HCT116 (cell line): ENCODE measurements at regions not wholly inside any gene's neighbourhood (a gene's known extent, or its start where the extent isn't known, plus 50 kb on each side); places are given as distances from the start of the nearest gene placed in this dataset.

ENCODE experiments used
- ATAC-seq: fragments of 200-7000 bp; cut with Tn5 transposase; 2 replicates; pipeline ENCODE4 v1.9.1; 2020; ENCODE audit warnings: mild to moderate bottlenecking, moderate library complexity
- BruUV-seq: library from RNA; stranded (reverse); fragments of 400-500 nt; replicated peaks from 2 replicates; lab custom pipeline; 2021; lab: Mats Ljungman, UMichigan
- CTCF ChIA-PET: fragments of 300-600 bp; sonication (Branson Sonifier 250); formaldehyde crosslinking; loops from one replicate; lab custom pipeline; 2021; ENCODE audit warnings: antibody characterized with exemption; lab: Charles Lee
- POLR2A ChIA-PET: fragments of 300-600, 350-600 bp; sonication (Branson Sonifier 250); formaldehyde crosslinking; loops from one replicate; lab custom pipeline; 2021; ENCODE audit warnings: antibody characterized with exemption; lab: Charles Lee
- RAD21 ChIA-PET, 2 experiments: fragments of 300-600 bp; sonication (Branson Sonifier 250); formaldehyde crosslinking; loops; one replicate each; lab custom pipeline; 2023; ENCODE audit warnings: low total read pairs in 2 of 2; ENCODE audit not compliant: uncharacterized antibody in 2 of 2, unreplicated experiment in 2 of 2, low non-redundant PET in 1 of 2; lab: Charles Lee
- DNase-seq: peaks from one replicate; pipeline ENCODE4 v3.0.0-alpha.2; 2010; ENCODE audit warnings: low read depth, low spot score
- H2AFZ ChIP-seq: fragments of 200-600 bp; shearing (Covaris generic), sonication (generic); 2 replicates; pipeline ENCODE4 v1.6.1; 2017; ENCODE audit warnings: low read depth, mixed run types, mixed read lengths, antibody characterized with exemption, low read length; ENCODE audit not compliant: poor library complexity, severe bottlenecking
- H3K27ac ChIP-seq: 2 replicates; pipeline ENCODE4 v1.5.1; 2012; ENCODE audit warnings: low read depth, low read length
- H3K27me3 ChIP-seq: fragments of 200-600 bp; sonication (generic); 2 replicates; pipeline ENCODE4 v1.6.1; 2016; ENCODE audit warnings: mixed run types, low read length, mixed read lengths; ENCODE audit not compliant: insufficient read depth
- H3K36me3 ChIP-seq, 2 experiments: fragments of 200-500 bp in 1 of 2; fragments of 200-600 bp in 1 of 2; sonication (Bioruptor generic) in 1 of 2; sonication (generic) in 1 of 2; 2 replicates each; pipeline versions ENCODE4 v1.5.1 to v1.6.1; 2014 to 2016; ENCODE audit warnings: low read length in 2 of 2, inconsistent platforms in 1 of 2, mixed read lengths in 1 of 2, mixed run types in 1 of 2; ENCODE audit not compliant: insufficient read depth in 2 of 2, control insufficient read depth in 1 of 2
- H3K4me1 ChIP-seq, 2 experiments: fragments of 200-600 bp in 1 of 2; sonication (generic) in 1 of 2; 2 replicates each; pipeline versions ENCODE4 v1.5.1 to v1.6.1; 2012 to 2017; ENCODE audit warnings: low read length in 2 of 2, inconsistent platforms in 1 of 2, mild to moderate bottlenecking in 1 of 2, mixed read lengths in 1 of 2, mixed run types in 1 of 2, moderate library complexity in 1 of 2; ENCODE audit not compliant: insufficient read depth in 2 of 2, control insufficient read depth in 1 of 2
- H3K4me2 ChIP-seq: fragments of 200-600 bp; sonication (generic); 2 replicates; pipeline ENCODE4 v1.6.1; 2017; ENCODE audit warnings: mixed run types, low read length, mixed read lengths
- H3K4me3 ChIP-seq, 2 experiments: fragments of 200-600 bp in 1 of 2; sonication (generic) in 1 of 2; replicated peaks in 1 of 2; 2 replicates each; pipeline ENCODE4 v1.5.1; 2011 to 2016; ENCODE audit warnings: low read length in 2 of 2, control low read depth in 1 of 2, low read depth in 1 of 2, mild to moderate bottlenecking in 1 of 2, mixed read lengths in 1 of 2, mixed run types in 1 of 2
- H3K79me2 ChIP-seq: fragments of 200-600 bp; sonication (generic); 2 replicates; pipeline ENCODE4 v1.6.1; 2017; ENCODE audit warnings: mild to moderate bottlenecking, mixed run types, low read length, moderate library complexity, mixed read lengths; ENCODE audit not compliant: insufficient read depth
- H3K9ac ChIP-seq: fragments of 200-600 bp; sonication (generic); 2 replicates; pipeline ENCODE4 v1.6.1; 2016; ENCODE audit warnings: low read length, mixed read lengths
- H3K9me2 ChIP-seq: fragments of 200-600 bp; sonication (generic), shearing (Covaris generic); 2 replicates; pipeline ENCODE4 v1.6.1; 2017; ENCODE audit warnings: mixed run types, mild to moderate bottlenecking, moderate library complexity; ENCODE audit not compliant: insufficient read depth
- H3K9me3 ChIP-seq, 2 experiments: fragments of 200-500 bp in 1 of 2; fragments of 200-600 bp in 1 of 2; sonication (Bioruptor generic) in 1 of 2; sonication (generic) in 1 of 2; 2 replicates each; pipeline ENCODE4 v1.6.1; 2014 to 2017; ENCODE audit warnings: low read length in 2 of 2, mixed read lengths in 2 of 2, inconsistent platforms in 1 of 2, low read depth in 1 of 2, mild to moderate bottlenecking in 1 of 2, mixed run types in 1 of 2, moderate library complexity in 1 of 2; ENCODE audit not compliant: control insufficient read depth in 1 of 2, insufficient read depth in 1 of 2
- H4K20me1 ChIP-seq: fragments of 200-600 bp; sonication (generic), shearing (Covaris generic); 2 replicates; pipeline ENCODE4 v1.6.1; 2017; ENCODE audit warnings: mixed run types, mild to moderate bottlenecking, moderate library complexity; ENCODE audit not compliant: insufficient read depth
- CBX3 ChIP-seq: IDR thresholded peaks from 2 replicates; pipeline ENCODE4 v1.6.1; 2012; ENCODE audit warnings: low read depth
- EGR1 ChIP-seq: IDR thresholded peaks from 2 replicates; pipeline ENCODE4 v1.6.1; 2012; ENCODE audit warnings: low read depth
- SIN3A ChIP-seq: IDR thresholded peaks from 2 replicates; pipeline ENCODE4 v1.6.1; 2012; ENCODE audit warnings: low read depth
- intact Hi-C: fragments of 100-400 bp; cut with micrococcal nuclease; formaldehyde crosslinking; loops from 2 replicates; pipeline ENCODE4 v1.10.0; 2022
- TF ChIP-seq, protein P1 (sequence below): IDR thresholded peaks from 2 replicates; pipeline ENCODE4 v1.6.1; 2012
- TF ChIP-seq, protein P2 (sequence below), 3 experiments: fragments of 200-600 bp in 1 of 3; sonication (generic) in 1 of 3; IDR thresholded peaks in 2 of 3; conservative IDR thresholded peaks in 1 of 3; 2 replicates each; pipeline ENCODE4 v1.5.1; 2012 to 2017; ENCODE audit warnings: low read depth in 2 of 3, low read length in 2 of 3, antibody characterized with exemption in 1 of 3, borderline replicate concordance in 1 of 3, control low read depth in 1 of 3, mild to moderate bottlenecking in 1 of 3, mixed read lengths in 1 of 3, mixed run types in 1 of 3, moderate library complexity in 1 of 3; ENCODE audit not compliant: insufficient read depth in 1 of 3
- TF ChIP-seq, protein P3 (sequence below): IDR thresholded peaks from 2 replicates; pipeline ENCODE4 v1.6.1; 2011; ENCODE audit warnings: mild to moderate bottlenecking, low read length, moderate library complexity; ENCODE audit not compliant: insufficient replicate concordance; ENCODE audit errors: extremely low read depth

DNA sequence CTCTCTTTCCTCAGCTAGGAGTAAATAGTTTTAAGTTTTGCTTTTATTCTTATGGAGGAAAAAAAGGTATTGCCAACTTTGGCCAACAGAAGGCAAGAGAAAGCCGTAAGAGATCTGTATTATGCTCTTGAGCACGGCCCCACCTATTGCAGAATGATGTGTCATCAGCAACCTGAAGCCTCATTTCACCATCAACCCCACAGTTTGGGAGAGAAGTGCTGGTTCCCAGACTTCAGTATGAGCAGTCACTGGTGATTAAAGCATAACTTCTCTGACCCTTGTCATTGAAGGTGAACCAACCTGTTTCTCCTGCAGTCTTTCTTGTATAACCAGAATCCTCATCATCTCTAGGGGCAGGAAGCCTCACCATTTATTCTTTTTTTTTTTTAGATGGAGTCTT is 100.2 kb downstream of the SIPA1L2 start (continued):
- no peak for TF ChIP-seq EGR1
- peak; percentile 83 for TF ChIP-seq SIN3A

DNA sequence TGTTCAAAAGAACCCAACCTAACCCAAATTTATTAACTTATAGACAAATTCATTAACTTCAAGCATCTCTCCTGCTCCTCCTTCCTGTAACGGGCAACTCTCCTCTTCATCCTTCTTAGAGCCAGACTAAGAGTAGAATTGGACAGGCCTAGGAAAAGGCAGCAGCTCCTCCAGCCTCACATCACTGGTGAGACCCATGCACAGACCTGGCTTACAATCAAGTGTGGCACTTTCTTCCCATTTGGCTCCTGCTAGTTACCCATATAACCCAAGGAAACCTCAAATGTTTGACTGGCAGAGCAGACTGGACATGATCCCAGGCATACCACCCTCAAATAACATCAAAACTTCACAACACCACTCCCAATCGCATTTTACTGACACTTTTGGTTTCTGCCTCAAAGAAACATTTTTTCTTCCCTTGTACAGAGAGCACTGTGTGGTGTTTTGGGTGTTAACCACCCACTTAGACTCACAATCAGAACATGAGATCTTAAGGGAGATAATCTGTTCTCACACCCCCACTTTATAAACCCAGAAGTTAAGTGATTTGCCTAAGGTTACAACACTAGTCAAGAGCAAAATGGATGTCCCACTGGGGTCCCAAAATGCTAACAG is 101.4 kb downstream of the SIPA1L2 start:
- ATAC-seq (no peak), DNase-seq (no peak)
- Histone ChIP-seq H3K27me3 (no peaks in the 10 kb centered on the region), H3K9ac (no peak overlapping the region), H3K36me3 (no peaks in the 10 kb centered on the region), H3K4me1 (peaks cover 18 to 42% of the 10 kb centered on the region in 2 experiments), H3K79me2 (no peaks in the 10 kb centered on the region), H3K4me3 (no peak overlapping the region), H4K20me1 (no peaks in the 10 kb centered on the region), H2AFZ (no peak overlapping the region), H3K4me2 (no peak overlapping the region; the same call in 1 of the 2 replicates), H3K9me2 (no peaks in the 10 kb centered on the region), H3K27ac (no peak overlapping the region), H3K9me3 (no peaks in the 10 kb centered on the region)
- TF ChIP-seq CBX3: no peak
- TF ChIP-seq, protein P1, sequence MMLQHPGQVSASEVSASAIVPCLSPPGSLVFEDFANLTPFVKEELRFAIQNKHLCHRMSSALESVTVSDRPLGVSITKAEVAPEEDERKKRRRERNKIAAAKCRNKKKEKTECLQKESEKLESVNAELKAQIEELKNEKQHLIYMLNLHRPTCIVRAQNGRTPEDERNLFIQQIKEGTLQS: no peak
- TF ChIP-seq, protein P2, sequence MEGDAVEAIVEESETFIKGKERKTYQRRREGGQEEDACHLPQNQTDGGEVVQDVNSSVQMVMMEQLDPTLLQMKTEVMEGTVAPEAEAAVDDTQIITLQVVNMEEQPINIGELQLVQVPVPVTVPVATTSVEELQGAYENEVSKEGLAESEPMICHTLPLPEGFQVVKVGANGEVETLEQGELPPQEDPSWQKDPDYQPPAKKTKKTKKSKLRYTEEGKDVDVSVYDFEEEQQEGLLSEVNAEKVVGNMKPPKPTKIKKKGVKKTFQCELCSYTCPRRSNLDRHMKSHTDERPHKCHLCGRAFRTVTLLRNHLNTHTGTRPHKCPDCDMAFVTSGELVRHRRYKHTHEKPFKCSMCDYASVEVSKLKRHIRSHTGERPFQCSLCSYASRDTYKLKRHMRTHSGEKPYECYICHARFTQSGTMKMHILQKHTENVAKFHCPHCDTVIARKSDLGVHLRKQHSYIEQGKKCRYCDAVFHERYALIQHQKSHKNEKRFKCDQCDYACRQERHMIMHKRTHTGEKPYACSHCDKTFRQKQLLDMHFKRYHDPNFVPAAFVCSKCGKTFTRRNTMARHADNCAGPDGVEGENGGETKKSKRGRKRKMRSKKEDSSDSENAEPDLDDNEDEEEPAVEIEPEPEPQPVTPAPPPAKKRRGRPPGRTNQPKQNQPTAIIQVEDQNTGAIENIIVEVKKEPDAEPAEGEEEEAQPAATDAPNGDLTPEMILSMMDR (IDR thresholded peaks at IDR 0.05 in 2 of 3, conservative IDR thresholded peaks at IDR 0.05 in 1 of 3; ENCODE audit: borderline replicate concordance in 1 of 3, insufficient read depth in 1 of 3, low read depth in 2 of 3, low read length in 2 of 3): no peak
- TF ChIP-seq, protein P3, sequence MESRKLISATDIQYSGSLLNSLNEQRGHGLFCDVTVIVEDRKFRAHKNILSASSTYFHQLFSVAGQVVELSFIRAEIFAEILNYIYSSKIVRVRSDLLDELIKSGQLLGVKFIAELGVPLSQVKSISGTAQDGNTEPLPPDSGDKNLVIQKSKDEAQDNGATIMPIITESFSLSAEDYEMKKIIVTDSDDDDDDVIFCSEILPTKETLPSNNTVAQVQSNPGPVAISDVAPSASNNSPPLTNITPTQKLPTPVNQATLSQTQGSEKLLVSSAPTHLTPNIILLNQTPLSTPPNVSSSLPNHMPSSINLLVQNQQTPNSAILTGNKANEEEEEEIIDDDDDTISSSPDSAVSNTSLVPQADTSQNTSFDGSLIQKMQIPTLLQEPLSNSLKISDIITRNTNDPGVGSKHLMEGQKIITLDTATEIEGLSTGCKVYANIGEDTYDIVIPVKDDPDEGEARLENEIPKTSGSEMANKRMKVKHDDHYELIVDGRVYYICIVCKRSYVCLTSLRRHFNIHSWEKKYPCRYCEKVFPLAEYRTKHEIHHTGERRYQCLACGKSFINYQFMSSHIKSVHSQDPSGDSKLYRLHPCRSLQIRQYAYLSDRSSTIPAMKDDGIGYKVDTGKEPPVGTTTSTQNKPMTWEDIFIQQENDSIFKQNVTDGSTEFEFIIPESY: no peak
- intact Hi-C loops: no loop called here
- BruUV-seq: no TSS peak
- ChIA-PET POLR2A (no interaction called here), RAD21 (no interaction called here), CTCF (no interaction called here)
